Spleen (tissue), 11 donors: ENCODE measurements at regions not wholly inside any gene's neighbourhood (a gene's known extent, or its start where the extent isn't known, plus 50 kb on each side); places are given as distances from the start of the nearest gene placed in this dataset.
A peak's percentile ranks its signal among the peaks of the same experiment; 100 is the strongest.

Experiments used
- DNase-seq: peaks from one replicate; pipeline ENCODE4 v3.0.0-alpha.2; 2020
- H3K27ac ChIP-seq, 8 donors: fragments of 200-600 bp; sonication (generic) in 7 of 8; 1 replicate in 4 of 8; 2 replicates in 4 of 8; pipeline versions ENCODE4 v1.5.0 to v1.8.0; 2016 to 2021; ENCODE audit warnings: inconsistent platforms in 4 of 8, mild to moderate bottlenecking in 4 of 8, moderate library complexity in 1 of 8
- H3K27me3 ChIP-seq, 7 donors: fragments of 200-600 bp; sonication (generic) in 6 of 7; replicated peaks in 1 of 7; 1 replicate in 4 of 7; 2 replicates in 3 of 7; pipeline versions ENCODE4 v1.5.0 to v1.8.0; 2016 to 2021; ENCODE audit warnings: inconsistent platforms in 3 of 7, mild to moderate bottlenecking in 1 of 7
- H3K36me3 ChIP-seq, 6 donors: fragments of 200-600 bp; sonication (generic) in 5 of 6; 1 replicate in 4 of 6; 2 replicates in 2 of 6; pipeline versions ENCODE4 v1.5.0 to v1.8.0; 2016 to 2021; ENCODE audit warnings: inconsistent platforms in 2 of 6
- H3K4me1 ChIP-seq, 6 donors: fragments of 200-600 bp; sonication (generic) in 5 of 6; 1 replicate in 3 of 6; 2 replicates in 3 of 6; pipeline versions ENCODE4 v1.5.0 to v1.8.0; 2016 to 2021; ENCODE audit warnings: inconsistent platforms in 3 of 6
- H3K4me3 ChIP-seq, 8 donors: fragments of 200-600 bp; sonication (generic) in 7 of 8; 1 replicate in 4 of 8; 2 replicates in 4 of 8; pipeline versions ENCODE4 v1.5.0 to v1.8.0; 2016 to 2021; ENCODE audit warnings: inconsistent platforms in 4 of 8, mild to moderate bottlenecking in 4 of 8, moderate library complexity in 2 of 8
- H3K9me3 ChIP-seq, 8 donors: fragments of 200-600 bp; sonication (generic) in 7 of 8; 1 replicate in 4 of 8; 2 replicates in 4 of 8; pipeline versions ENCODE4 v1.5.0 to v1.8.0; 2016 to 2021; ENCODE audit warnings: inconsistent platforms in 4 of 8
- CTCF ChIP-seq, 11 experiments: fragments of 200-600 bp in 7 of 11; fragments of 450-650 bp in 4 of 11; sonication (generic) in 4 of 11; IDR thresholded peaks in 8 of 11; conservative IDR thresholded peaks in 3 of 11; 1 replicate in 7 of 11; 2 replicates in 4 of 11; pipeline versions ENCODE4 v1.4.0 to v1.8.0; 2016 to 2021; ENCODE audit warnings: antibody characterized with exemption in 11 of 11, inconsistent platforms in 4 of 11, mild to moderate bottlenecking in 1 of 11
- POLR2A ChIP-seq, 3 donors: fragments of 450-650 bp; IDR thresholded peaks; one replicate each; pipeline ENCODE4 v1.5.1; 2017; ENCODE audit warnings: antibody characterized with exemption in 3 of 3, mild to moderate bottlenecking in 1 of 3
- POLR2AphosphoS5 ChIP-seq, 3 donors: sonication (generic); formaldehyde crosslinking; IDR thresholded peaks; one replicate each; pipeline ENCODE4 v1.5.1; 2017; ENCODE audit warnings: antibody characterized with exemption in 3 of 3
- WGBS, 5 donors: extraction: QIAGEN DNeasy Blood & Tissue Kit in 3 of 5; methylation state at CpG; one replicate each; pipeline versions ENCODE4 v1.1.5 to v1.1.7; 2013 to 2018; 5-methylcytosine and 5-hydroxymethylcytosine counted together
- intact Hi-C: fragments of 100-400 bp; cut with DNase I; formaldehyde crosslinking; loops from one replicate; pipeline ENCODE4 v1.15.0; 2023; ENCODE audit warnings: low total_unique reads
- donor health status: healthy with polysubstance abuse.
- donor health status: DM: no; HTN: no; CAD: no; lungs with moderate emphysema.
- donor health status: DM: no; HTN: no; CAD: no.
- donor health status: Bipolar disorder and iron deficiency.
- donor health status: healthy.
- donor health status: DM: no; HTN: no; CAD: no.
- donor health status: DM: yes; HTN: yes; CAD: no.

- Histone ChIP-seq H3K27me3 (no peaks in the 10 kb centered on the region), H3K27ac (peak overlapping the region; percentile 51 to 92 (median 80)), H3K4me1 (peaks cover 19 to 80% (median 43%) of the 10 kb centered on the region in 6 donors), H3K36me3 (no peaks in the 10 kb centered on the region), H3K9me3 (no peaks in the 10 kb centered on the region), H3K4me3 (peak overlapping the region in 6 of 8 donors; percentile 7 to 68 (median 22))
- 62 to 78% (median 66%) methylated on average over 13 of the region's 13 CpGs for WGBS, 5 donors
- peak; percentile 83 for DNase-seq
- intact Hi-C loops, result no loop called here
- TF ChIP-seq CTCF (IDR thresholded peaks at IDR 0.05 in 8 of 11, conservative IDR thresholded peaks at IDR 0.05 in 3 of 11), result peak in 1 of 11 experiments; percentile 13
- peak; percentile 57 to 84 (median 80) for TF ChIP-seq POLR2A (IDR thresholded peaks at IDR 0.05)
- TF ChIP-seq POLR2AphosphoS5 (IDR thresholded peaks at IDR 0.05), result peak in 2 of 3 donors; percentile 54 to 98
These were observed 236.1 kb upstream of the PLEKHG7 start for GRCh38 chr12:92466391-92467305.

- Histone ChIP-seq H3K4me1 (peaks cover 23 to 80% (median 44%) of the 10 kb centered on the region in 6 donors), H3K36me3 (no peaks in the 10 kb centered on the region), H3K9me3 (no peaks in the 10 kb centered on the region), H3K27me3 (no peaks in the 10 kb centered on the region), H3K27ac (peak overlapping the region; percentile 38 to 92 (median 80)), H3K4me3 (peak overlapping the region in 3 of 8 donors; percentile 12 to 68 (median 18))
- no peak for DNase-seq
- 89 to 95% (median 91%) methylated on average over 9 of the region's 9 CpGs for WGBS, 5 donors
- TF ChIP-seq CTCF (IDR thresholded peaks at IDR 0.05 in 8 of 11, conservative IDR thresholded peaks at IDR 0.05 in 3 of 11), result no peak
- TF ChIP-seq POLR2AphosphoS5 (IDR thresholded peaks at IDR 0.05), result no peak
- no peak for TF ChIP-seq POLR2A (IDR thresholded peaks at IDR 0.05)
- intact Hi-C loops, result no loop called here
These were observed 236.9 kb upstream of the PLEKHG7 start for GRCh38 chr12:92465786-92466295.

- 60 to 87% (median 79%) methylated on average over 3 of the region's 3 CpGs for WGBS, 5 donors
- DNase-seq, result no peak
- peak overlapping the region in 7 of 8 donors; percentile 56 to 92 (median 81) for H3K27ac ChIP-seq
- intact Hi-C loops, result no loop called here
- H3K36me3 ChIP-seq, result no peaks in the 10 kb centered on the region
- no peaks in the 10 kb centered on the region for H3K9me3 ChIP-seq
- H3K4me1 ChIP-seq, result peaks cover 23 to 80% (median 42%) of the 10 kb centered on the region in 6 donors
- TF ChIP-seq POLR2AphosphoS5 (IDR thresholded peaks at IDR 0.05) (peak in 1 of 3 donors; percentile 32), POLR2A (IDR thresholded peaks at IDR 0.05) (no peak), CTCF (IDR thresholded peaks at IDR 0.05 in 8 of 11, conservative IDR thresholded peaks at IDR 0.05 in 3 of 11) (no peak)
- H3K4me3 ChIP-seq, result no peak overlapping the region
- H3K27me3 ChIP-seq, result no peaks in the 10 kb centered on the region
These were observed 237.9 kb upstream of the PLEKHG7 start for GRCh38 chr12:92464911-92465310.

- intact Hi-C loops, result no loop called here
These were observed 239.6 kb upstream of the PLEKHG7 start for GRCh38 chr12:92463171-92463570.

More at GRCh38 chr12:92463171-92463570, 239.6 kb upstream of the PLEKHG7 start:
- H3K9me3 ChIP-seq, result no peaks in the 10 kb centered on the region
- H3K27ac ChIP-seq, result peak overlapping the region; percentile 64 to 92 (median 80)
- TF ChIP-seq CTCF (IDR thresholded peaks at IDR 0.05 in 8 of 11, conservative IDR thresholded peaks at IDR 0.05 in 3 of 11), result no peak
- no peak for TF ChIP-seq POLR2A (IDR thresholded peaks at IDR 0.05)
- TF ChIP-seq POLR2AphosphoS5 (IDR thresholded peaks at IDR 0.05), result no peak
- peaks cover 23 to 73% (median 34%) of the 10 kb centered on the region in 6 donors for H3K4me1 ChIP-seq
- H3K4me3 ChIP-seq, result no peak overlapping the region
- H3K36me3 ChIP-seq, result no peaks in the 10 kb centered on the region
- H3K27me3 ChIP-seq, result no peaks in the 10 kb centered on the region
- WGBS, 5 donors, result 81 to 91% (median 86%) methylated on average over 2 of the region's 2 CpGs
- no peak for DNase-seq
